Rectal smooth muscle tissue (tissue), 1 donor: ENCODE measurements at regions not wholly inside any gene's neighbourhood (a gene's known extent, or its start where the extent isn't known, plus 50 kb on each side); places are given as distances from the start of the nearest gene placed in this dataset.

Source experiments
- H3K27ac ChIP-seq: one replicate; pipeline ENCODE4 v1.7.0; 2013; ENCODE audit warnings: low read depth, low read length, inconsistent platforms
- H3K27me3 ChIP-seq: one replicate; pipeline ENCODE4 v1.7.0; 2013; ENCODE audit warnings: low read length; ENCODE audit not compliant: control insufficient read depth, insufficient read depth
- H3K36me3 ChIP-seq: one replicate; pipeline ENCODE4 v1.7.0; 2013; ENCODE audit warnings: low read length; ENCODE audit not compliant: control insufficient read depth, insufficient read depth
- H3K4me1 ChIP-seq: one replicate; pipeline ENCODE4 v1.7.0; 2013; ENCODE audit warnings: low read length; ENCODE audit not compliant: control insufficient read depth, insufficient read depth
- H3K4me3 ChIP-seq: one replicate; pipeline ENCODE4 v1.7.0; 2013; ENCODE audit warnings: low read length
- H3K9ac ChIP-seq: one replicate; pipeline ENCODE4 v1.7.0; 2013; ENCODE audit warnings: low read length

DNA sequence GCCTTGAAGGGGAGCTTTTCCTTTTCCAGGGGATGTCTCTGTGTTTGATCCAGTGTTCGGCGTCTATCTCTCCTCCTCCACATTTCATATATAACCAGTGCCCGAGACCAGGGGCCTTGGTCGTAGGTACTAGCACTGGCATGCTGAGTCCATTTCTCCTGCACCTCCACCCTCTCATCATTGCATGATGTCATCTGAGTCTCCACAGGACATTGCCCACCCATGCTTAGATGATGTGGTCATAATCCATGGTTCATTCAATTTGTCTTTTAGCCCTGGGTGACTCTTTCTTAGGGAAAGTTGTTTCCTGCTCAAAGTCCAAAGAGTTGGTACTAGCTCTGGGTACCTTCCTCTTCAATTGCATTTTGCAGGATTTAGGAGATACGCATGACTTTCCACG lies 328.1 kb downstream of the BCL11B start:
- H3K4me1 ChIP-seq = no peaks in the 10 kb centered on the region
- no peaks in the 10 kb centered on the region for H3K36me3 ChIP-seq

DNA sequence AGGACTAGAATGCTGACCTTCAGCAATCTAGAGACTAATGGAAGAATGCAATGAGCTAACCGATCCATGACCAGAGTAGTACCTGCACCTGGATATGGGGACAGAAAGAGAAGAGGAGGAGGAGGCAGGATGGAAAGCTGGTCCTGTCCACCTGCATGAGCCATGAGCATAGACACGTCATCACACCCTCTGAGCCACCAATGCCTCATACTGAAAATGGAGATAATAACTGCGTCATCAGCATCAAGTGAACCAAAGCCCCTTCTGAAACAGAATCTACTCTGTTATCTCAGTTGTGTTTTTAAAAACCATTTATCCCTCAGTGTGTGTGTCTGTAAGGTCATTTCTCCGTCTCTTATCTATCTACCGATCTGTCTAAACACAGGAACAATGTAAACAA lies 327.0 kb downstream of the BCL11B start:
- H3K4me3 ChIP-seq = no peak overlapping the region
- H3K27me3 ChIP-seq = no peaks in the 10 kb centered on the region
- H3K36me3 ChIP-seq = no peaks in the 10 kb centered on the region
- H3K27ac ChIP-seq = no peak overlapping the region
- no peaks in the 10 kb centered on the region for H3K4me1 ChIP-seq
- no peak overlapping the region for H3K9ac ChIP-seq

More for the DNA sequence above, 328.1 kb downstream of the BCL11B start:
- Histone ChIP-seq H3K27me3 (no peaks in the 10 kb centered on the region), H3K4me3 (no peak overlapping the region), H3K9ac (no peak overlapping the region), H3K27ac (no peak overlapping the region)

DNA sequence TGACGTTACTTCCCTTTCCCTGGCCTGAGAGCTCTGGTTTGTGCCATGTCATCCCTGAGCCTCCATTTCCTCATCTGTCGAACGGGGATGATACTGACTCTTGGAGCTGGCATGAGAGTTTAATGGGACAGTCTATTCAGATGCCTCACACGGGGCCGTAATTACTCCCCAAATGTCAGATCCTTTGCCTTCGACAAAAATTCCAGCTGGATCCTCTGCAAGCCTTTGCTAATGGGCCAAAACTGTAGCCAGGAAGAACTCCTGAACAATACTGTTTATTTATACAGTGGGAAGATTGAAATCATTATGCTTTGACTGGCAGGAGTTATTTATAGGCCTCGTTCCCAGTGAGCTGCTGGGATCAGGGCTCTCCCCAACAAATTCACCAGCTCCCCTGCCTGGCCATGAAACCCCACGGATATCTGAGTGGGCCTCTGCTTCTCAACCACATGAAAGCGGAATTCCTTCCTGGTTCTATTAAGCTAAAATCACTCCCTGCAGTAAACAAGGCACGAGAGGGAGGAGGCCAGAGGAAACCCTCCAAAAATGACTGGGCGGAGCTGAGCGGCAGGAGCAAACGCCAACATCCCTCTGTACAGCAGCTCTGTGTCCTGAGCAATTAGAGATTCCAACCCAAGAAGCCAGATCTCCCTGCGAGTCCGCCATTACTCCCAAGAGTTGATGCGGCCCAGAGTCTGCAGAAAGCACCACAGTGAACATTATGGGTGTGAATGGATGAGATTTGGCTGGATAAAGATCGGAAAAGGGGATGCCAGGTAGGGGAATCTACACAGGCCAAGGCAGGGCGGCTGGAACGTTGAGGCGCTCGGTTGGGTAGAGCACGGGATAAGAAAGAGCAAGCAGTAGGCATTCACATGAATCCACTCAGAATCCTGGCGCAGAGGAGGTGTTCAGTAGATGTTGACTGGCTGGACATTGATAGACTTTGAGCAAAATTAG lies 326.1 kb downstream of the BCL11B start:
- Histone ChIP-seq H3K27me3 (no peaks in the 10 kb centered on the region), H3K27ac (no peak overlapping the region), H3K4me1 (no peaks in the 10 kb centered on the region), H3K36me3 (no peaks in the 10 kb centered on the region), H3K9ac (no peak overlapping the region), H3K4me3 (no peak overlapping the region)

DNA sequence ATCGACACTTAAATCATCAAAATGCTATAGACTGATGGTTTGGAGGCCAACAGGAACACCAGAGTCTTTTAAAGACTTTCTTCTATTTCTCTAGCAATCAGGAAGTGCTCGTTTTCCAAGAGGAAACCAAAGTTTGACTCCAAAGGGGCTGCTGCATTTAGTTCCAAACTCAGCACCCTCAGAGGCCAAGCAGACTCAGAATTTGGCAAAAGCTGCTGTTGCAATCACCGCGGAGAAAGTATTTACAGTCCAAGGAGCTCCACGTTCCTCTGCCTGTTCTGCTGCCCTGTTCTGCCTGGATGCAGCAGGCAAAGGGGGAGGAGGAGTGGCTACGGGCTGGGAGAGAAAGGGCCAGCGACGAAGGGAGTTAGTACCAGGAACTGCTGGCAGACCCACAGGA lies 325.1 kb downstream of the BCL11B start:
- Histone ChIP-seq H3K27me3 (no peaks in the 10 kb centered on the region), H3K9ac (no peak overlapping the region), H3K4me3 (no peak overlapping the region), H3K36me3 (no peaks in the 10 kb centered on the region), H3K4me1 (no peaks in the 10 kb centered on the region), H3K27ac (no peak overlapping the region)

DNA sequence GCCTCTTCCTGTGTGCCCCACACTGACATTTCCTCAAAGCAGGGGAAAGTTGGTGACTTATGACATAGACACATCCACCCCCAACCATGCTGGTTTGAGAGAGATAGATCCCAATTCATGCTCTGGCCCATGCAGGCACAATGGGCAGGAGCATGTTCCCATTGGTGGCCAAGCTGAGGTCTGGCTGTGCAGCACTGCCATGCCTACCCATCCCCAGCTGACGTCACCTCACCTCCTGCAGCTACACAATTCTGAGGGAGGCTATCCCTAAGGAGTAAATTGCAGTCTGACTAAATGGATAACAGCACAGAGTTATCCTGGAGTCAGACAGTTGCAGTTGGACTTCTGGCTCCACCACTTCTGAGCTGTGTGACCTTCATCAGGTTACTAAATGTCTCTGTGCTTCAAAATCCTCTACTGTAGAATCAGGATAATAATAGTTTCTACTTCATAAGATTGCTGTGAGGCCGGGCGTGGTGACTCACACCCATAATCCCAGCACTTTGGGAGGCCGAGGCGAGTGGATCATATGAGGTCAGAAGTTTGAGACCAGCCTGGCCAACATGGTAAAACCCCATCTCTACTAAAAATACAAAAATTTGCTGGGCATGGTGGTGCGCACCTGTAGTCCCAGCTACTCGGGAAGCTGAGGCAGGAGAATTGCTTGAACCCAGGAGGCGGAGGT lies 323.9 kb downstream of the BCL11B start:
- H3K4me1 ChIP-seq = no peaks in the 10 kb centered on the region
- H3K9ac ChIP-seq = no peak overlapping the region
- H3K4me3 ChIP-seq = no peak overlapping the region
- no peaks in the 10 kb centered on the region for H3K36me3 ChIP-seq
- H3K27me3 ChIP-seq = no peaks in the 10 kb centered on the region
- no peak overlapping the region for H3K27ac ChIP-seq

DNA sequence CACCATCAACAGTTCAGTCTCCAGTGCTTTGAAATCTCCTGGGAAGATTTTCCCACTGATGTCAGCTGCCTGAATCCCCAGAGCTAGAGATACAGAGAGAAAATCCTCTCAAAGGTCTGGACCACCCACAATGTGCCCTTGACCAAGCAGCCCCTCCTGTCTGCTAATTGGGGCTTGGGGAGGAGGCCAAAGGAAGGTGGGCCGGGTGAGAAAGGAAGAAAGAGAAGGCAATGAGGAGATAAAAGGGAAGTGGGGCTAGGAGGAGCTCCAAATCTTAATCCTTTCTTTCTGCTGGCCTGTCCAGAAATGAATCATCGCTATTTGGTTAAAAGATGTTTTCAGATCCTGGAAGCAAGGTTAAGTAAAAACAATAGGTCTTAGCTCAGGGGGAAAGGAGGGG lies 322.9 kb downstream of the BCL11B start:
- no peak overlapping the region for H3K4me3 ChIP-seq
- no peaks in the 10 kb centered on the region for H3K36me3 ChIP-seq
- H3K27ac ChIP-seq = no peak overlapping the region
- no peaks in the 10 kb centered on the region for H3K27me3 ChIP-seq
- no peak overlapping the region for H3K9ac ChIP-seq
- no peaks in the 10 kb centered on the region for H3K4me1 ChIP-seq

DNA sequence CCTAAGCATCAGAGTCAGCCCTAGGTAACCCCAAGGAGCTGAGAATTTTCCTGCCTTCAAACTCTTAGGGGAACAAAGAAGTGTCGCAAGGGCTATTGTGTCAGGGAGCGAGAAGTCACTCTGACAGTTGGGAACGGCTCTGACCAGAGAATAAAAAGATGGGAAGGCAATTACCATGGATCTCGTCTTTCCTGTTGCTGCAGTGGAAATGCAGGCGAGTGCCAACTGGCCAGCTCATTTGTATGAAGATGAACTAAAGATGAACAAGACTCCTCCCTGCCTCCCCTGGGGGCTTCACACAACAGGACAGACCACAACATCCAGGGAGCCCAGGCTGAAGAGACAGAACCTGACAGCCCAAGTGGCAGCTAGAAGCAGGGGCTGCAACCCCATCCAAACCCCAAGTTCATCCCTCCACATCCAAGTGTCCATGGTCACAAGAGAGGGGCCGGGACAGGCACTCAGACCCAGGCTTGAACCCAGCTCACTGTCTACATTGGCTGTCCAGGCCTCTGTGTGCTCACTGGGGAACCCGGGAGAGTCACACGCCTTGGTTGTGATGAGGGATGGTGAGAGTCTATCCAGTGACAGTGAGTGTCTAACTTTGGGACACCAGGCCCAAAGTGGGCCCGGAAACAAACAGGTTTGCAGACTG lies 322.4 kb downstream of the BCL11B start:
- Histone ChIP-seq H3K27me3 (no peaks in the 10 kb centered on the region), H3K36me3 (no peaks in the 10 kb centered on the region), H3K4me1 (no peaks in the 10 kb centered on the region), H3K9ac (no peak overlapping the region), H3K27ac (no peak overlapping the region), H3K4me3 (no peak overlapping the region)

DNA sequence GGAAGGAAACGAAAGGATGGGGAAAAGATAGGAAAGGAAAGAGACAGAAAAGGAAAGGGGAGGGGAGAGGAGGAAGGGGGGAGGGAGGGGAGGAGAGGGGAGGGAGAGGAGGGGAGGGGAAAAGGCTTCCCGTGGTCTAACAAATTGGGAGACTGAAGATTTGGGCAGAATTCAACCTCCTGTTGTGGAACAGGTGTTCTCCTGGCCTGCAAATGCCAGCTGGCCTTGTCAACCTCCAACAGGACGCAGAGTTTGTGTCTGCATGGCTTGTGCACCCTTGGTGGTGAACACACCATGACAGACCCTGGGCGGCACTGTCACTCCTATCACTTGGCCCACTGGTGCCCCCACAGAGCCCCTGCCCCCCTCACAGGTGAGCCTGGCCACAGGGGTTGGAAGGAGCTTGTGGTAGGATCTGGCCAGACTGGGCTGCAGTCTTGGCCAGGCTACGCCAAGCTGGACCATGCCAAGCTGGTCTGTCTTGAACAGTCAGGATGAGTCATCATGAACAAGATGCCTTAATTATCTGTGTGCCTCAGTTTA lies 321.6 kb downstream of the BCL11B start:
- H3K36me3 ChIP-seq = no peaks in the 10 kb centered on the region
- H3K4me3 ChIP-seq = no peak overlapping the region
- H3K27ac ChIP-seq = no peak overlapping the region
- H3K27me3 ChIP-seq = no peaks in the 10 kb centered on the region
- no peak overlapping the region for H3K9ac ChIP-seq
- H3K4me1 ChIP-seq = no peaks in the 10 kb centered on the region

DNA sequence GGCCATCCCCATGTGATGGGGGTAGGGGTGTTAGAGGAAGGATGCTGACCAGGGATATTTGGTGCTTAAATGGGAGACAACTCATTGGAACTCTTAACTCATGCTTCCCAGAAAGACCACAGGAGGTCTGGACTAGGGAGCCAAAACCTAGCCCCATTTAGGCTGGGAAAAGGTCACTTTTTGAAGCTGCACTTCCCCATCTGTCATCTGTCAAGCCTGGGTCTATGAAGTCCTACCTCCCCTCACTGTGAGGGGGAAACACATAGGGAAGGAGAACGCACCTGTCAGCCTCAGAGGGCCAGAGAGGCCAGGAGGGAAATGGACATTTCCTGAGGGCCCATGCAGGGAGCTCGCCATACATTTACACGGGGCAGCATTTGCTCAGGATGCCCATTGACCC lies 321.0 kb downstream of the BCL11B start:
- H3K27me3 ChIP-seq = no peaks in the 10 kb centered on the region
- no peaks in the 10 kb centered on the region for H3K36me3 ChIP-seq
- H3K4me3 ChIP-seq = no peak overlapping the region
- H3K9ac ChIP-seq = no peak overlapping the region
- H3K27ac ChIP-seq = no peak overlapping the region
- no peaks in the 10 kb centered on the region for H3K4me1 ChIP-seq

DNA sequence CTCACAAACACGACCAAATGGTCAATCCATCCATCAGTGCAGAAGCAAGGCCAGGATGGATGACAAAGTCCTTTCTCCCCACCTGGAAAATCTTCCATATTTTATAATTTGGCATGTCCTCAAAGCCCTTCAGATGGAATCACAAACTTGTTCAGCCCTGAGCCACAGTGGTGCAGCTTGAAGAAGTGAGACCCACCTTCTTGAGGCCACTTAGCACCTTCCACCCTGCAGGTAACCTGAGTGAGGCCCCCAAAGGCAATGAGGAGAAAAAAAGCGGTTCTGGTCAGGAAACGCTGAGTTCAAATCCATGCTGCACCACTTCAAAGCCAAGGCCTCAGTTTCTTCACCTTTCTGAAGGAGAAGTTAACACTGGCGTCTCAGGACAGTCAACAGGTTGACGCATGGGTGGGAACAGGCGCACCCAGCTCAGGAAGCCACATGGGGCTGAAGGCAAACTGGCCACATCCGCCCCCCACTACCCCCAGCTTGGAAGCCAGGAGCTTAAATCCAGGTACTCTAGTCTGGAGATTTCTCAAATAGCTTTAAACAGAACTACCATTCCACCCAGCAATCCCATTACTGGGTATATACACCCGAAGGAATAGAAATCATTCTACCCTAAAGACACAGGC lies 320.4 kb downstream of the BCL11B start:
- Histone ChIP-seq H3K27ac (no peak overlapping the region), H3K9ac (no peak overlapping the region), H3K27me3 (no peaks in the 10 kb centered on the region), H3K36me3 (no peaks in the 10 kb centered on the region), H3K4me3 (no peak overlapping the region), H3K4me1 (no peaks in the 10 kb centered on the region)

DNA sequence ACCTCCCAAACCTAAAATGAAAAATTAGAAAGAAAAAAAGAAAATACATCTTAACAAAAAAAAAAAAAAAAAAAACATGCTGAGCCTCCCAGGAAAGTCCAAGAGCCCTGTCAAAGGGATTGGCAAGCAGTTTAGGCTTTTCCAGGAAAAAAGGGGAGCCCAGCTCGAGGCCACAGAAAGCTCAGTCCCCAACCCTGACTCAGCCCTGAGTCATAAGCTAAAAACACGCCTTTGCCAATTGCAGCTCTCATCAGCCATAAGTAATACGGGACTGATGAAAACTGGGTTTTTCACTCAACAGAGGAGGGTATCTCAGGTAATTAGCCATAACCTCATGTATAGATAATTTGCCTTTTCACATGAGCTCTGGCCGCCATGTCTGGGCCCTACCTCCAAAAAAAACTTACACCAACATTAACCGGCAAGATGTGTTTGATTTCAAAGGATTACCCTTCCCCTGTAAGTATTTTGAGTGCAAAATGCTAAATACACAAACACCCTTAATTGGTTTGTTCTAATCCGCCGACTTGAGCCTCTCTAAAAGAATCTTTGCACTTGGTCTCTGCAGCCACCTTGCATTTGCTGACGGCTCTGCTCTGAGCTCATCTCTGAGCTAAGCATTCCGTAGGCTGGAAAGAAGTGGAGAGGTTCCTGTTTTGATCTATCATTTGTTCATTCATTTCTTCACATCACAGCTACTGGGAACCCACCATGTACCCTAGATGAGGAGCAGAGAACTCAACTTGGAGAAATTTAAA lies 319.2 kb downstream of the BCL11B start:
- no peaks in the 10 kb centered on the region for H3K36me3 ChIP-seq
- H3K27ac ChIP-seq = no peak overlapping the region
- no peaks in the 10 kb centered on the region for H3K27me3 ChIP-seq
- H3K4me3 ChIP-seq = no peak overlapping the region
- H3K9ac ChIP-seq = no peak overlapping the region
- H3K4me1 ChIP-seq = no peaks in the 10 kb centered on the region
